GM23248 (cell line): ENCODE measurements at regions not wholly inside any gene's neighbourhood (a gene's known extent, or its start where the extent isn't known, plus 50 kb on each side); places are given as distances from the start of the nearest gene placed in this dataset.
A peak's percentile ranks its signal among the peaks of the same experiment; 100 is the strongest.

Experiments
- DNase-seq: peaks from one replicate; pipeline ENCODE4 v3.0.0-alpha.2; 2015
- H2AFZ ChIP-seq: fragments of 200-600 bp; sonication (generic); 2 replicates; pipeline ENCODE4 v1.6.1; 2016; ENCODE audit warnings: antibody characterized with exemption
- H3F3A ChIP-seq: fragments of 200-600 bp; sonication (generic); 2 replicates; pipeline ENCODE4 v1.6.1; 2016; ENCODE audit warnings: mild to moderate bottlenecking, antibody characterized with exemption, mixed run types; ENCODE audit not compliant: insufficient read depth
- H3K27ac ChIP-seq: fragments of 200-600 bp; sonication (generic); 2 replicates; pipeline ENCODE4 v1.5.1; 2016; ENCODE audit warnings: mild to moderate bottlenecking
- H3K27me3 ChIP-seq: fragments of 200-600 bp; sonication (generic); replicated peaks from 2 replicates; pipeline ENCODE4 v1.6.1; 2016; ENCODE audit warnings: mild to moderate bottlenecking; ENCODE audit not compliant: insufficient read depth
- H3K36me3 ChIP-seq: fragments of 200-600 bp; sonication (generic); 2 replicates; pipeline ENCODE4 v1.6.1; 2016; ENCODE audit warnings: low read depth, mild to moderate bottlenecking
- H3K4me1 ChIP-seq: fragments of 200-600 bp; sonication (generic); 2 replicates; pipeline ENCODE4 v1.6.1; 2016; ENCODE audit warnings: mild to moderate bottlenecking; ENCODE audit not compliant: insufficient read depth
- H3K4me2 ChIP-seq: fragments of 200-600 bp; sonication (generic); one replicate; pipeline ENCODE4 v1.6.1; 2016; ENCODE audit warnings: mild to moderate bottlenecking; ENCODE audit not compliant: unreplicated experiment
- H3K4me3 ChIP-seq: fragments of 200-600 bp; sonication (generic); 2 replicates; pipeline ENCODE4 v1.5.1; 2016; ENCODE audit warnings: mild to moderate bottlenecking
- H3K79me2 ChIP-seq: fragments of 200-600 bp; sonication (generic); 2 replicates; pipeline ENCODE4 v1.6.1; 2016; ENCODE audit warnings: mild to moderate bottlenecking; ENCODE audit not compliant: insufficient read depth
- H3K9ac ChIP-seq: fragments of 200-600 bp; sonication (generic); 2 replicates; pipeline ENCODE4 v1.6.1; 2016; ENCODE audit warnings: mild to moderate bottlenecking
- H3K9me2 ChIP-seq: fragments of 200-600 bp; sonication (generic); 2 replicates; pipeline ENCODE4 v1.6.1; 2016; ENCODE audit warnings: mixed run types, mild to moderate bottlenecking, moderate library complexity; ENCODE audit not compliant: insufficient read depth
- H3K9me3 ChIP-seq: fragments of 200-600 bp; sonication (generic); one replicate; pipeline ENCODE4 v1.6.1; 2017; ENCODE audit warnings: low read depth
- H4K20me1 ChIP-seq: fragments of 200-600 bp; sonication (generic); 2 replicates; pipeline ENCODE4 v1.6.0; 2016; ENCODE audit not compliant: insufficient read depth
- EZH2 ChIP-seq: fragments of 200-600 bp; sonication (generic); IDR thresholded peaks from 2 replicates; pipeline ENCODE4 v1.6.1; 2018; ENCODE audit warnings: antibody characterized with exemption, mild to moderate bottlenecking; ENCODE audit not compliant: insufficient read depth, poor library complexity, severe bottlenecking
- EZH2phosphoT487 ChIP-seq: fragments of 200-600 bp; sonication (generic); IDR thresholded peaks from 2 replicates; pipeline ENCODE4 v1.6.1; 2018; ENCODE audit warnings: antibody characterized with exemption, moderate library complexity, mild to moderate bottlenecking, low read depth; ENCODE audit not compliant: insufficient read depth
- WGBS, 2 experiments: methylation state at CpG; one replicate each; pipeline ENCODE4 v1.1.6; 2015 to 2017; ENCODE audit warnings: low lambda C conversion rate in 2 of 2, low coverage in 1 of 2; ENCODE audit errors: missing lambda C conversion rate in 2 of 2; 5-methylcytosine and 5-hydroxymethylcytosine counted together
- in situ Hi-C: fragments of 300-500 bp; cut with MboI; formaldehyde crosslinking; loops from 2 replicates; pipeline ENCODE4 v1.15.0; 2020

DNA sequence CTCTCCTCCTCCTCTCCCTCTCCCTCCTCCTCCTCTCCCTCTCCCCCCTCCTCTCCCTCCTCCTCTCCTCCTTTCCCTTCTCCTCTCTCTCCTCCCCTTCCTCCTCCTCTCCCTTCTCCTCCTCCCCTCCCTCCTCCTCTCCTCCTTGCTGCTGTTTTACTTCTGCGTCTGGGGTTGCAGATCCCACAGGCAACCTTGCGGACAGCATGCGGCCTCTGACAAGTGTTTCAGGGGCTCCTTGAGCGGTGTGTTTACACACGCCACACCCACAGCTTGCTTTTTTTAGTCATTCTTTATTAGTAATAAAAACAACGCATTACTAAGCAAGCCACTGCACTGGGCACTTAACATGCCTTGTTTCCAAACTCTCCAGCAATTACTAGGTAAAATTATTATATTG is 81.9 kb downstream of the TFAP2C start:
- peak; percentile 83 for DNase-seq
- in situ Hi-C loops: no loop called here
- WGBS, 2 experiments: 33 to 38% methylated on average over 6 of the region's 6 CpGs
- H4K20me1 ChIP-seq: no peaks in the 10 kb centered on the region
- H3K27ac ChIP-seq: no peak overlapping the region
- H3K36me3 ChIP-seq: no peaks in the 10 kb centered on the region
- H3K9ac ChIP-seq: no peak overlapping the region
- no peaks in the 10 kb centered on the region for H3K79me2 ChIP-seq
- peaks cover 13% of the 10 kb centered on the region for H3K4me1 ChIP-seq
- no peaks in the 10 kb centered on the region for H3K27me3 ChIP-seq
- no peak overlapping the region for H3K4me2 ChIP-seq
- TF ChIP-seq EZH2phosphoT487 (no peak), EZH2 (no peak)
- H2AFZ ChIP-seq: no peak overlapping the region
- H3K9me2 ChIP-seq: no peaks in the 10 kb centered on the region
- no peaks in the 10 kb centered on the region for H3F3A ChIP-seq
- H3K9me3 ChIP-seq: no peaks in the 10 kb centered on the region
- no peak overlapping the region for H3K4me3 ChIP-seq

DNA sequence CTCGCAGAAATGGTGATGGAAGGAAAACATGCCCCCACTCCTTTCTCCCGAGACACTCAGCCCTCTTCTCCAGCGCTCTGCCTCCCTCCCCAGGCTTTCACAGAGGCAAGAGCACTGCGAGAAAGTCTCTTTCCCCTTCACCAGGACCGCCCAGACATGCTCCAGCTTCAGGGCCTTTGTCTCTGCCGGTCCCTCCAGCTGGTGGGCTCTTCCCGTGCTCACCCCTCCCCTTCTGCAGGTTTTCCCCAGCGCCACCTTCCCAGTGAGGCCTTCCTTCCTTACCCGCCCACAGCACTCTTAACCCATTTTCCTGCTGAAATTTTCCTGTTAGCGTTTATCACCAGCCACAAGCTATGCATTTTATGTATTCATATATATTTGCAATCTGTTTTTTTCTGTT is 86.2 kb downstream of the TFAP2C start:
- 74 to 82% methylated on average over 9 to 10 of the region's 10 CpGs for WGBS, 2 experiments
- H3K27me3 ChIP-seq: no peaks in the 10 kb centered on the region
- no peak overlapping the region for H3K4me3 ChIP-seq
- no peaks in the 10 kb centered on the region for H3F3A ChIP-seq
- H2AFZ ChIP-seq: no peak overlapping the region
- in situ Hi-C loops: no loop called here
- no peaks in the 10 kb centered on the region for H3K9me2 ChIP-seq
- DNase-seq: no peak
- no peaks in the 10 kb centered on the region for H3K9me3 ChIP-seq
- TF ChIP-seq EZH2: no peak
- TF ChIP-seq EZH2phosphoT487: no peak
- H3K36me3 ChIP-seq: no peaks in the 10 kb centered on the region
- H3K27ac ChIP-seq: no peak overlapping the region
- H3K79me2 ChIP-seq: no peaks in the 10 kb centered on the region
- H3K4me2 ChIP-seq: no peak overlapping the region
- no peaks in the 10 kb centered on the region for H4K20me1 ChIP-seq
- peaks cover 13% of the 10 kb centered on the region for H3K4me1 ChIP-seq
- H3K9ac ChIP-seq: no peak overlapping the region

DNA sequence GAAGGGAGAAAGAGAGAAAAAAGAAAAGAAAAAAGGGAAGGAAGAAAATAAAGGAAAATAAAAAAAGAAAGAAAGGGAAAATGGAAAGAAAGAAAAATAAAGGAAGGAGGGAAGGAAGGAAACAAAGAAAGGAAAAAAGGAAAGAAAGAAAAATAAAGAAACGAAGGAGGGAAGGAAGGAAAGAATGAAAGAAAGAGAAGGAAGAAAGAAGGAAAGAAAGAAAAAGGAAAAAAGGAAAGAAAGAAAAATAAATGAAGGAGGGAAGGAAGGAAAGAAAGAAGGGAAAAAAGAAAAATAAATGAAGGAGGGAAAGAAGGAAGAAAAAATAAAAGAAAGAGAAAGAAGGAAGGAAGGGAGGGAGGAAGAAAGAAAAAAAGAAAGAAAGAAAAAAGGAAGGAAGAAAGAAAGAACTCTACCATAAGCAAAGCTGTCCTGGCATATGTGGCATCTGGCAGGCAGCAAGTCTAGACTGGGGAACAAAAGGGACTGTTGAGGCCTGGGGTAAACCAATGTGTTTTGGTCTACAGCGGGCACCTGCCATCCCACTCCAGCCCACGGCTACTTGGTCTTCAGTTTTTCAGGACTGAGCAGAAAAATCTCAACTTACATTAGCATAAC is 86.9 kb downstream of the TFAP2C start:
- Histone ChIP-seq H3K4me3 (no peak overlapping the region), H3K9me2 (no peaks in the 10 kb centered on the region), H3K4me2 (no peak overlapping the region), H3K9me3 (no peaks in the 10 kb centered on the region), H3K27me3 (no peaks in the 10 kb centered on the region), H3K4me1 (peaks cover 13% of the 10 kb centered on the region), H2AFZ (no peak overlapping the region), H3F3A (no peaks in the 10 kb centered on the region), H3K9ac (no peak overlapping the region), H3K79me2 (no peaks in the 10 kb centered on the region), H3K36me3 (no peaks in the 10 kb centered on the region), H4K20me1 (no peaks in the 10 kb centered on the region), H3K27ac (no peak overlapping the region)
- WGBS, 2 experiments: 54 to 79% methylated on average over 3 of the region's 3 CpGs
- in situ Hi-C loops: no loop called here
- no peak for TF ChIP-seq EZH2phosphoT487
- no peak for TF ChIP-seq EZH2
- DNase-seq: no peak

DNA sequence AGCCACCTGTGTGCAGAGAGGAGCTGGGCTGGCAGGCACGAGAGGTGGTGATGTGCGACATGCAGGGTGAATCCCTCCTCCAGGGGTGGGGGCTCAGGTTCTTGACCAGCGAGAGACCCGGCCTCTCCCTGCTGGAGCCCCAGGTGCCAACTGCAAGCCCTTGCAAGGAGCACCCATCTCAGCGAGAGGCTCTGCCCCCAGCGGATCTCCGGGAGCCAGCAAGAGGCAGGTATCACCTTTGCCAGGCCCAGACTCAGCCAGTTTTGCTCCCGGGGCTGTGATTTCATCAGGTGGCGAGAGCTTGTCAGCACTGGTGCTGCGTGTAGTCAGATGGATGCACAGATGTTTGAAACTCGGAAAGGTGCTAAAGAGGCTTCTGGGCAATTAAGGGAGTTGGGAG is 87.7 kb downstream of the TFAP2C start:
- Histone ChIP-seq H3F3A (no peaks in the 10 kb centered on the region), H3K9me3 (no peaks in the 10 kb centered on the region), H3K9ac (no peak overlapping the region), H4K20me1 (no peaks in the 10 kb centered on the region), H2AFZ (no peak overlapping the region), H3K4me3 (no peak overlapping the region), H3K36me3 (no peaks in the 10 kb centered on the region), H3K4me2 (no peak overlapping the region), H3K79me2 (no peaks in the 10 kb centered on the region), H3K9me2 (no peaks in the 10 kb centered on the region), H3K27ac (no peak overlapping the region), H3K27me3 (no peaks in the 10 kb centered on the region), H3K4me1 (peaks cover 7% of the 10 kb centered on the region)
- in situ Hi-C loops: no loop called here
- DNase-seq: no peak
- TF ChIP-seq EZH2 (no peak), EZH2phosphoT487 (no peak)
- WGBS, 2 experiments: 90 to 93% methylated on average over 11 of the region's 11 CpGs

DNA sequence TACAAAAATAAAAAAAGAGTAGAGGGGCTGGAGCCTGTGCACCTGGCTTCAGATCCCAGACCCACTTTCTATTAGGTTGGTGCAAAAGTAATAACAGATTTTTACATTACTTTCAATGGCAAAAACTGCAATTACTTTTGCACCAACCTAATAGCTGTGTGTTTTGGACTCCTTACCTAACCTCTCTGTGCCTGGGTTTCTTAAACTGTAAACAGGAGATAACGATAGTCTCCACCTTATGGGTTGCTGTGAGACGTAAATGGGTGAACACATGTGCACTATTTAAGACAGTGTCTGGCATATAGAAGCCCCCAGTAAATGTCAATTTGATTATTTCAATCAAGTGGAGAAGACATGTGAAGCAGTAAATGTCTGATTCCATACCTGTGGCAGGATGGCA is 89.7 kb downstream of the TFAP2C start:
- Histone ChIP-seq H3K9ac (no peak overlapping the region), H3K4me3 (no peak overlapping the region), H4K20me1 (no peaks in the 10 kb centered on the region), H3K4me1 (no peaks in the 10 kb centered on the region), H3K9me3 (no peaks in the 10 kb centered on the region), H3F3A (no peaks in the 10 kb centered on the region), H3K4me2 (no peak overlapping the region), H2AFZ (no peak overlapping the region), H3K27me3 (no peaks in the 10 kb centered on the region), H3K36me3 (no peaks in the 10 kb centered on the region), H3K79me2 (no peaks in the 10 kb centered on the region), H3K9me2 (no peaks in the 10 kb centered on the region), H3K27ac (no peak overlapping the region)
- in situ Hi-C loops: no loop called here
- no peak for DNase-seq
- TF ChIP-seq EZH2 (no peak), EZH2phosphoT487 (no peak)
- WGBS, 2 experiments: 85 to 91% methylated on average over 2 of the region's 2 CpGs
